H54 (cell line): ENCODE measurements at regions not wholly inside any gene's neighbourhood (a gene's known extent, or its start where the extent isn't known, plus 50 kb on each side); places are given as distances from the start of the nearest gene placed in this dataset.

Experiments used
- DNase-seq: peaks from one replicate; pipeline ENCODE4 v3.0.0; 2011; ENCODE audit warnings: low spot score, mixed read lengths; ENCODE audit not compliant: insufficient read length
- FAIRE-seq: peaks from 3 replicates; lab custom pipeline; 2011; peaks lifted over from hg19 to GRCh38; lab: Jason Lieb, UNC
- POLR2A ChIP-seq: IDR thresholded peaks from 2 replicates; pipeline ENCODE4 v1.6.1; 2011; ENCODE audit warnings: low read depth, mild to moderate bottlenecking, low read length

DNA sequence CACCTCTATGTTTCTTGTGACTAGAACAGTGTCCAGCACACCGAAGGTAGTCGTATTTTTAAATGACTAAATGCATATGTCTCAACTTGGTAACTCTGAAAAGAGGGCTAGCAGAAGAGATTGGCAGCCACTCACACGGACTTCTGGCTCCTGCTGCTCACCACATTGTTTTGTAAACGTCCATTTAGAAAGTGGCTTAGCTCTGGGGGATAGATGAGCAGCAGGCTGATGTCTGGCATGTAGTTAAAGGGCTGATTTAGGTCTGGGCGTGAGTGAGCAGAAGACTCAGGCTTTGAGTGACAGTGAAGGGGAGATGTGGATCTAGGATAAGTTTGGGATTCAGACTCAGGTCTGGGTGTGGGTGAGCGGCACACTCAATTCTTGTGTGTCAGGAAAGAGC lies 372.9 kb upstream of the HS6ST1 start:
- DNase-seq: no peak
- no peak for FAIRE-seq

DNA sequence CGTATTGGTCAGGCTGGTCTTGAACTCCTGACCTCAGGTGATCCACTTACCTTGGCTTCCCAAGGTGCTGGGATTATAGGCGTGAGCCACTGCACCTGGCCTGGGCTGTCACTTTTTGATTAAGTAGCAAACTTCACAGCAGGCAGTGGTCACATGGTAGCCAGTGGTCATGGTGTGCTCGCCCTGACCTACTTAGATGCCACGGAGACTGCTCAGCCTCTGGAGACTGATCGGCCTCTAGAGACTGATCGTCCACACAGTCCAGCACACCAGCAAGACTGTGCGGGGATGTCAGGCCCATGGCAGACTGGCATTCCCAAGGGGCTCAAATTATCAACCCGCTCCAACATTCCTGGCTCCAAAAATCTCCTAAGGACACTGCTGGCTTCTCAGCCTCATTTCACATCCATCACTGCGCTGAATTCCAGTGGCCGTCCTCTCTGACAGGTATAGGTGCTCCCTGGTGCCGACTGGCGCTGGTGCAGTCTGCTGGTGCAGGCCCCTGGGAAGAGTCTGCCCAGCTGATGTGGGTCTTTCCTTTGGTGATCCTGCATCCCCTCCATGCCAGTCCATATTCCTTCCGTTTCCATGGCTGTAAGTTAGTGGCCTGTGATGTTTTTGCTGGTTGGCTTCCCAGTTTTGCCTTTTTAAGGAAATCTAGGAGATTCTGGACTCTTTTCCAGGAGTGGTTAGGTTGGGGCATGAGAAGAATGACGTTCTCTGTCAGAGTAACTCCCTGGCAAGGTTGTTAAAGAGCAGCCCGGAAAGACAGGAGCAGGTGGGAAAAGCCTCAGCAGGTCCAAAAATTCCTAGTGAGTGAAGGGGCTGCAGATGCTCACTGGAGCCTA lies 374.5 kb upstream of the HS6ST1 start:
- no peak for TF ChIP-seq POLR2A
- DNase-seq (no peak), FAIRE-seq (no peak)

More for the DNA sequence above, 372.9 kb upstream of the HS6ST1 start:
- TF ChIP-seq POLR2A: no peak

DNA sequence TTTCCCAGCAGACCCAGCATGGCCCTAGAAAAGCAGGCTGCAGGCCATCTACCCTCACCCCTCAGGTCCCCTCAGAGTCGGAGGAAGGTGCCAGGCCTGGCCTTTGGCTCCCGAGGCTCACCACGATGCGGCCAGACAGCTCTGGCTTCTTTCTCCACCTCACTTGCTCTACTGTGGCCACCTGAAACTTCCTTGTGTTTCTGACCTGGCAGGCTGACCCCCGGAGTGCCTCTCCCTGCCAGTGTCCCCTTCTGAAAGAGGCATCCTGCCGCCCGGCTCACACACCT lies 375.0 kb upstream of the HS6ST1 start:
- FAIRE-seq (no peak), DNase-seq (no peak)
- TF ChIP-seq POLR2A: no peak

DNA sequence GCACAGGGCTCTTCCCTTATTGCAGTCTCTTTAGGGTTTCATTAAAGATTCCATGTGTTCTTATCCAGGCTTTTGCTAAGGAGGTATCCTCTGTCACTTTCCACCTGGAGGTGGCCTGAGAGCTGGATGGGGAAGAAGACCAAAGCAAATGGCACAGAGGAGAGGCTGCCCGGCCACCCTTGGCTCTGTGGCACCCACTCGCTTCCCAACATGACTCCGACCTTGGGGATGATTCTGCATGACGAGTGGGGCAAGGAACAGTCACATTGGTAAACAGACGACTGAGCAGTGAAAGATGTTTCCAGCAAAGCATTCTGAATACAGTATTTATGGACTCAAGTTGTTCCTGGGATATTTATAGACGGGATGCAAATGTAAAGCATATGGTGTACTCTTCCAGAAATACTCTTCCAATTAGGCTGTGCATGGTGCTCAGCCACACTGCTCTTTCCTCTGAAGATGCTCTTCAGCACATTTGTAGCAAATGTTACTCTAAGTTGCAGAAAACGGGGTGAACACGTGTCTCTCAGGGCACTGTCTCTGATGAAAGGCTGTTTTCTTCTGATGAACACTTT lies 377.1 kb upstream of the HS6ST1 start:
- FAIRE-seq (no peak), DNase-seq (no peak)

DNA sequence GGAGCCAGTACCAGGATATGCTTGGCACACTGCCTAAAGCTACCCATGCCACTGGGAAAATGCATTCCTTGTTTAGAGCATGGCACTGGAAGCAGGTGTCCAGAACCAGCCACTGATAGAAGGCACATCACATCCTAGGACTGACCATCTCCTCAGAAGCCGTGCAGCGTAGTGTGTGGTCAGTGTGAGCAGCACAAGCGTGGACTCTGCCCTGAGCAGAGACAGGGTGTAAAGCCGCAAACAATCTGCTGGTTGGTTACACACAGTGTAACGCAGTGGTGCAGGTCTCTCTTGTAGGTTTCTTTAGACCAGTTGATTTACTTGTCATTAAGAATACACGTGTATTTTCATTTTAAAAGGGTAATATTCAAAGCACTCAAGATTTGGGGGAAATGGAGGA lies 377.8 kb upstream of the HS6ST1 start:
- DNase-seq (no peak), FAIRE-seq (no peak)
- TF ChIP-seq POLR2A: no peak

More for the DNA sequence above, 377.1 kb upstream of the HS6ST1 start:
- TF ChIP-seq POLR2A: no peak

DNA sequence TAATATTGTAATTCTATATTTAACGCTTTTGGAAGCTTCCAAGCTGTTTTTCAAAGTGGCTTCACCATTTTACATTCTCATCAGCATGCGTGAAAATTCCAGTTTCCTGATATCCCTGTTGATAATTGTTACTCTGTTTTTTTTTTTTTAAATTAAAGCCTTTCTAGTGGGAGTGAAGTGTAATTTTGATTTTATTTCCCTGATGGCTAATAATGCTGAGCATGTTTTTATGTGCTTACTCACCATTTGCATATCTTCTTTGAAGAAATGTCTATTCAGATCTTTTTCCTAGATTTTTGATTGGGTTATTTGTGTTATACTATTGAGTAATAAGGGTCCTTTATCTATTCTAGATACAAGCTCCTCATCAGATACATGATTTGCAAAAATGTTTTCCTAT lies 382.8 kb upstream of the HS6ST1 start:
- DNase-seq (no peak), FAIRE-seq (no peak)
- no peak for TF ChIP-seq POLR2A

DNA sequence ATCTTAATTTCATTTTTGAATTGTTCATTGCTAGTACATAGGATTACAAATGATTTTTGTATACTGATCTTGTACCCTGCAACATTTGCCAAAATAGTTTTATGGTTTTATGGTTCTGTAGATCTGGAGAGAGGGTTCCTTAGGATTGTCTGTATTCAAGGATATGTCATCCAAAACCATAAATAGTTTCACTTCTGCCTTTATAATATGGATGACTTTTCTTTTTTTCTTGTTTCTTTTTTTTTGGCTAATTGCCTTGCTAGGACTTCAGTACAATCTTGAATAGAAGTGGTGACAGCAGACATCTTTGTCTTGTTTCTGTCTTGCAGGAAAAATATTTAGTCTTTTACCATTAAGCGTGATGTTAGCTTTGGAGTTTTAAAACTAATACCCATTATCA lies 383.9 kb upstream of the HS6ST1 start:
- no peak for FAIRE-seq
- no peak for TF ChIP-seq POLR2A
- DNase-seq: no peak

DNA sequence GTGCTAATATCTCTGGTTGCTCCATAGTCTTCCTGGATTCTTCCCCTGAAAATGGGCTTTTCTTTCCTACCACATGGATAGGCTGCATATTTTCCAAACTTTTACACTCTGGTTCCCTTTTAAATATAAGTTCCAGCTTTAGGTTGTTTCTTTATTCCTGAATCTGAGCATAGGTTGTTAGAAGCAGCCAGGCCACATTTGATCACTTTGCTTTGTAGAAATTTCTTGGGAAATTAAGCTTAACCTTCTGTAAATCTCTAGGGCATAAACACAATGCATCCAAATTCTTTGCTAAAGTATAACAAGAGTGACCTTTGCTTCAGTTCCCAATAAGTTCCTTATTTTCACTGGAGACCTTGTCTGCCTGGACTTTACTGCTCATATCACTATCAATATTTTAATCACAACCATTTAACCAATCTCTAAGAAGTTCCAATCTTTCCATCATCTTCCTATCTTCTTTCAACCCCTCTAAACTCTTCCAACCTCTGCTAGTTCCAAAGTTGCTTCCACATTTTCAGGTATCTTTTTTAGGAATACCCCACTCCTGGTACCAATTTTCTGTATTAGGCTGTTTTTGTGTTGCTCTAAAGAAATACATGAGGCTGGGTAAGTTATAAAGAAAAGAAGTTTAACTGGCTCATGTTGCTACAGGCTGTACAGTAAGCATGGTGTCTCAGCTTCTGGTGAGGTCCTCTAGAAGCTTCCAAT lies 389.6 kb upstream of the HS6ST1 start:
- TF ChIP-seq POLR2A: no peak
- no peak for FAIRE-seq
- no peak for DNase-seq

DNA sequence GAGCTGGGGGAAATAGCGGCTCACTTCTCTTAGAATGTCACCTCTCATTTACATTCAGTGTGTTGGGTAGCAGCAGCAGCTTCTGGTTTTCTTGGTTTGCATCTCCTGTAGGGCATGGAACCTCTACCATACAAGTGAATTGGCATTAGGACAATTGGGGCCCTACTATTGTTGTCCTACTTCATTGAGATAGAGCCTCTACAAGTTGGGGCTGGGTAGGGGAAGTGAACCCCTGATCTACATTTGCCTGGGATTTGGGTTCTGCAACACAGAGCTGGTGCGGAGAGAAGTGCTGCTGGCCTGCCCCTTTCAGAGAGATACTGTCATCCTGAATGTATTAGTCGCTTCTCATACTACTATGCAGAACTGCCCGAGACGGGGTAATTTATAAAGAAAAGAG lies 391.6 kb upstream of the HS6ST1 start:
- DNase-seq (no peak), FAIRE-seq (no peak)

DNA sequence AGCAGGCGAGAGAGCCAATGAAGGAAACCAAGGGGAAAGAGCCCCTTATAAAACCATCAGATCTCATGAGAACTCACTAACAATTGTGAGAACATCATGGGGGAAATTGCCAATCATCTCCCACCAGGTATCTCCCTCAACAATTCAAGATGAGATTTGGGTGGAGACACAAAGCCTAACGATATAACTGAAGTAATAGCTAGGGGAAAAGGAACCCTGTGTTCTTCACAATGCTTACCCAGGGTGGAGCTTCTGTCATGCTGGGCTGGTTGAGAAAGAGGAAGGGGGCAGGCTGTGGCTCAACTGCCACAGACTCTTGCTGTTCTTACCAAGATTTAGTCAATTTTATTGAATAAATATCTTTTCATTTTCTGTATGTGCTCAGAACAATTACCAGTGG lies 392.1 kb upstream of the HS6ST1 start:
- FAIRE-seq: no peak
- no peak for TF ChIP-seq POLR2A

More for the DNA sequence above, 391.6 kb upstream of the HS6ST1 start:
- no peak for TF ChIP-seq POLR2A

DNA sequence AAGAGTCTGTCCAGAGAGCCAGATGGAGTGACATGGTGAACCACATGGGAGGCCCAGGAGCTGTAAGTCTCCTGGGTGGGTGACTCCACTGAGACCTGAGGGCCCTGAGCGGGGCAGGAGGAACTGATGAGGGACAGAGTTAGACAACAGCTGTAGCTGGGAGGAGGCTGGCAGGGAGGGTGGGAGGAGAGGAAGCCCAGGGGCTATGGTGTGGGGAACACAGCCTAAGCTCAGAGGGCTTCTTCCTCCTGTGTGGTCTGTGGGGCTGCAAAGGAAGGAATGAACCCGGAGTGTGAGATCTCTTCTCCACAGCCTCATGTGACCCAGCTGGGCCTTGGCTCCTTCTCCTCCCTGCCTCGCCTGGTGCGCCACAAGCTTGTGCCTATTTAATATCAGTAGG lies 395.6 kb upstream of the HS6ST1 start:
- DNase-seq (no peak), FAIRE-seq (no peak)
- no peak for TF ChIP-seq POLR2A

More for the DNA sequence above, 392.1 kb upstream of the HS6ST1 start:
- DNase-seq: no peak

DNA sequence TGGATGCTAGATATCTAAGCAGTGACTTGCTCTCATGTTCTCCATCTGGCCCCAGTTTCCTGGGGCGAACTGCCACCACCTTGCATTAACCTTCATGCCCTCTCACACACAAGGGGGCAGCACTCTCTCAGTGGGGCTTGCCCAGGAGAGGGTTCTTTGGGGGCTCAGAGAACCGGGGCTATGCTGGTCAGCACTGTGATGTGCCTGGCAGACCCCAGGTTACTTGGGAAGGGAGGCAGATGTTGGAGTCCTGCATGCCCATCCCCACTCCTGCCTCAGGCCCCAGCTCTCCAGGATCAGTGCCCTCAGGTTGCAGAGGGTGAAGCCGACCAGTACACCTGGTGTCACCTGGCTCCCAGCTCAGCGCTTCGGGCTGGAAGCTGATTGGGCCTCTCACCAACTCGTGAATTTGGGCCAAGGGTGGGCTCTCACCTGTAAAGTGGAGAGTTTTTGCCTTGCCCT lies 396.2 kb upstream of the HS6ST1 start:
- DNase-seq: no peak
- no peak for FAIRE-seq
- TF ChIP-seq POLR2A: no peak

DNA sequence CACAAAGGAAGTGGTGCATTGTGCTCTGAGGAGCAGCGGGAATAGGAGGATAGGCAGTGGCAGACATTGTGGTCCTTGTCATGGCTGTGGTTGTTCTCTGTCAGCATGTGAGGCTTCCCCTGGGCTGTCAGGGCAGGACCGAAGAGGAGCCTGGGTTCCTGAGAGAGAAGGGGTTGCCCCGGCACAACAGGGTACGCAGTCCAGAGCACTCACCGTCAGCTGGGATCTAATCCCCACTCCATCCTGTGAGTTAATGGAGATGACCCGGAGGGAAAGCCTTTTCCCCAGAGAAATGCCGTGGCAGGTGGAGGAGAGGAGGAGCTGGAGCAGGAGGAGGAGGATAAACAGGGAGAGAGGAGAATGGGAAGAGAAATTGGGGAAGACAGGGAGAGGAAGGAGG lies 396.7 kb upstream of the HS6ST1 start:
- no peak for TF ChIP-seq POLR2A
- no peak for FAIRE-seq
- DNase-seq: no peak

DNA sequence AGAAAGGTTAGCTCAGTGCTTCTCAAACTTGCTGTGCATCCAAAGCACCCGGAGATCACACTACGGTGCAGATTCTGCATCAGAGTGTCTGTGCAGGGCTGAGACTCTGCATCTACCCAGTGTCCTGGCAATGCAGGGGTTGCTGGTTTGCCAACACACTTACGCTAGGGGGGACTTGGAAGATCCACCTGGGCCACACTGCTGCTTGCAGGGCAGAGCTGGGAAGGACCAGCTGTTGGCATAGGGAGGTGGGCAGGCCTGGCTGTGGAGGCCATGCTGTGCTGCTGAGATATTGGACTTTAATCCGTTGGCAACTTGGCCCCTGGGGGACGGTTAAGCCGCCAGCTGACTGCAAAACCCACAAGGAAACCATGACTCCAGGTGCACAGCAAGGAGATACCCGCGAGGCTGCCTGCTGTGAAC lies 397.6 kb upstream of the HS6ST1 start:
- TF ChIP-seq POLR2A: no peak
- FAIRE-seq (no peak), DNase-seq (no peak)
